Upper lobe of left lung (tissue), 6 donors: ENCODE measurements at regions not wholly inside any gene's neighbourhood (a gene's known extent, or its start where the extent isn't known, plus 50 kb on each side); places are given as distances from the start of the nearest gene placed in this dataset.

ENCODE experiments used
- ATAC-seq, 2 donors: fragments of 200-7000 bp; cut with Tn5 transposase; one replicate each; pipeline ENCODE4 v1.9.1; 2022; ENCODE audit warnings: mild to moderate bottlenecking in 2 of 2, moderate library complexity in 2 of 2; ENCODE audit not compliant: low FRiP score in 2 of 2
- DNase-seq, 2 donors: peaks; one replicate each; pipeline ENCODE4 v3.0.0-alpha.2; 2019 to 2020
- H3K27ac ChIP-seq, 4 donors: fragments of 200-600 bp; sonication (generic); one replicate each; pipeline ENCODE4 v1.5.1; 2016 to 2019
- H3K27me3 ChIP-seq, 4 donors: fragments of 200-600 bp; sonication (generic); one replicate each; pipeline ENCODE4 v1.5.1; 2017 to 2019
- H3K36me3 ChIP-seq, 4 donors: fragments of 200-600 bp; sonication (generic); one replicate each; pipeline ENCODE4 v1.5.1; 2016 to 2019
- H3K4me1 ChIP-seq, 4 donors: fragments of 200-600 bp; sonication (generic); one replicate each; pipeline ENCODE4 v1.5.1; 2018 to 2019
- H3K4me3 ChIP-seq, 4 donors: fragments of 200-600 bp; sonication (generic); one replicate each; pipeline ENCODE4 v1.5.1; 2017 to 2019; ENCODE audit warnings: mild to moderate bottlenecking in 2 of 4, moderate library complexity in 1 of 4
- H3K9me3 ChIP-seq, 4 donors: fragments of 200-600 bp; sonication (generic); one replicate each; pipeline ENCODE4 v1.5.1; 2018 to 2019
- CTCF ChIP-seq, 6 experiments: fragments of 450-650 bp in 4 of 6; fragments of 200-600 bp in 2 of 6; sonication (generic) in 2 of 6; IDR thresholded peaks; one replicate each; pipeline ENCODE4 v1.5.1; 2016 to 2019; ENCODE audit warnings: antibody characterized with exemption in 6 of 6
- EP300 ChIP-seq, 4 donors: sonication (generic); formaldehyde crosslinking; IDR thresholded peaks; one replicate each; pipeline ENCODE4 v1.5.1; 2017; ENCODE audit warnings: antibody characterized with exemption in 4 of 4, control low read depth in 2 of 4
- POLR2A ChIP-seq, 4 donors: fragments of 450-650 bp; IDR thresholded peaks; one replicate each; pipeline ENCODE4 v1.5.1; 2016 to 2017; ENCODE audit warnings: antibody characterized with exemption in 4 of 4, mild to moderate bottlenecking in 2 of 4
- POLR2AphosphoS5 ChIP-seq, 2 donors: sonication (generic); formaldehyde crosslinking; IDR thresholded peaks; one replicate each; pipeline ENCODE4 v1.5.1; 2017; ENCODE audit warnings: antibody characterized with exemption in 2 of 2
- WGBS, 2 donors: methylation state at CpG; one replicate each; pipeline ENCODE4 v1.1.5; 2017 to 2018; 5-methylcytosine and 5-hydroxymethylcytosine counted together
- donor health status: DM: no; HTN: no; CAD: no; lungs with moderate emphysema.
- donor health status: DM: no; HTN: yes; CAD: no; lungs with severe emphysema.

GRCh38 chr11:121777056-121777455, 324.3 kb upstream of the SORL1-AS1 start:
- no peak overlapping the region for H3K27ac ChIP-seq
- H3K36me3 ChIP-seq, result no peaks in the 10 kb centered on the region
- no peak overlapping the region for H3K4me3 ChIP-seq
- DNase-seq (no peak), ATAC-seq (no peak)
- H3K27me3 ChIP-seq, result no peaks in the 10 kb centered on the region
- TF ChIP-seq EP300 (IDR thresholded peaks at IDR 0.05) (no peak), POLR2A (IDR thresholded peaks at IDR 0.05) (no peak), POLR2AphosphoS5 (IDR thresholded peaks at IDR 0.05) (no peak), CTCF (IDR thresholded peaks at IDR 0.05) (no peak)
- WGBS, 2 donors, result 70 to 79% methylated on average over 2 to 3 of the region's 3 CpGs
- no peaks in the 10 kb centered on the region for H3K9me3 ChIP-seq
- H3K4me1 ChIP-seq, result no peaks in the 10 kb centered on the region

GRCh38 chr11:121775276-121775675, 322.5 kb upstream of the SORL1-AS1 start:
- H3K27me3 ChIP-seq, result no peaks in the 10 kb centered on the region
- DNase-seq, result no peak
- no peak for TF ChIP-seq CTCF (IDR thresholded peaks at IDR 0.05)
- TF ChIP-seq POLR2AphosphoS5 (IDR thresholded peaks at IDR 0.05), result no peak
- no peak for TF ChIP-seq POLR2A (IDR thresholded peaks at IDR 0.05)
- TF ChIP-seq EP300 (IDR thresholded peaks at IDR 0.05), result no peak
- no peak overlapping the region for H3K4me3 ChIP-seq
- WGBS, 2 donors, result 59 to 61% methylated on average over 5 of the region's 5 CpGs
- H3K9me3 ChIP-seq, result no peaks in the 10 kb centered on the region
- no peaks in the 10 kb centered on the region for H3K4me1 ChIP-seq
- ATAC-seq, result no peak
- no peaks in the 10 kb centered on the region for H3K36me3 ChIP-seq
- H3K27ac ChIP-seq, result no peak overlapping the region

DNA sequence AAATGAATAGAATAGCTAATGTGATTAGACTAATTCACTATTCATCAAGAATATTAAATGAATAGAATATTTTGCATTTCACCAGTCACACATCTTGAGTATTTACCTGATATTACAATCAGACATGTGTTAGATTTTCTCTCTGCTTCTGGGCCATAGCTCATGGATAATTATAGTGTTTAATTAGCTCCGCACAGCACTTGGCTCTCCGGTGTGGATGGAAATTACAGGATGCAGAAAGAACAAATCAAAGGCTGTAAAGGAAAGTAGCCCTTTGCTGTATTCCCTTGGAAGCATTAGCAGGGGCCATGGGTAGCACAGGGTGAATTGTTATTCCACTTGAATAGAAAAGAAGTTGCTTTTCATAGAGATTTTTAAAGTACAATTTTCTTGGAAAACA, 320.3 kb upstream of the SORL1-AS1 start:
- Histone ChIP-seq H3K4me1 (no peaks in the 10 kb centered on the region), H3K27me3 (no peaks in the 10 kb centered on the region), H3K4me3 (no peak overlapping the region), H3K27ac (no peak overlapping the region), H3K9me3 (no peaks in the 10 kb centered on the region), H3K36me3 (no peaks in the 10 kb centered on the region)
- WGBS, 2 donors, result 87 to 94% methylated on average over 2 of the region's 2 CpGs
- DNase-seq (no peak), ATAC-seq (no peak)
- TF ChIP-seq POLR2AphosphoS5 (IDR thresholded peaks at IDR 0.05), result no peak

- Histone ChIP-seq H3K9me3 (no peaks in the 10 kb centered on the region), H3K36me3 (no peaks in the 10 kb centered on the region), H3K27ac (no peak overlapping the region), H3K27me3 (no peaks in the 10 kb centered on the region), H3K4me3 (no peak overlapping the region), H3K4me1 (no peaks in the 10 kb centered on the region)
- 81 to 85% methylated on average over 4 of the region's 4 CpGs for WGBS, 2 donors
- ATAC-seq, result no peak
- no peak for DNase-seq
- TF ChIP-seq POLR2AphosphoS5 (IDR thresholded peaks at IDR 0.05), result no peak
- no peak for TF ChIP-seq POLR2A (IDR thresholded peaks at IDR 0.05)
Measured at GRCh38 chr11:121770939-121771595, 318.3 kb upstream of the SORL1-AS1 start.

- Histone ChIP-seq H3K4me1 (no peaks in the 10 kb centered on the region), H3K4me3 (no peak overlapping the region), H3K36me3 (no peaks in the 10 kb centered on the region), H3K9me3 (no peaks in the 10 kb centered on the region), H3K27ac (no peak overlapping the region), H3K27me3 (no peaks in the 10 kb centered on the region)
- 85 to 94% methylated on average over 2 of the region's 2 CpGs for WGBS, 2 donors
- ATAC-seq, result no peak
- TF ChIP-seq EP300 (IDR thresholded peaks at IDR 0.05) (no peak), CTCF (IDR thresholded peaks at IDR 0.05) (no peak), POLR2A (IDR thresholded peaks at IDR 0.05) (no peak), POLR2AphosphoS5 (IDR thresholded peaks at IDR 0.05) (no peak)
- no peak for DNase-seq
Measured at GRCh38 chr11:121769191-121769590, 316.4 kb upstream of the SORL1-AS1 start.

GRCh38 chr11:121767433-121767832, 314.7 kb upstream of the SORL1-AS1 start:
- DNase-seq (no peak), ATAC-seq (no peak)
- H3K27ac ChIP-seq, result no peak overlapping the region
- TF ChIP-seq POLR2AphosphoS5 (IDR thresholded peaks at IDR 0.05), result no peak
- no peak for TF ChIP-seq EP300 (IDR thresholded peaks at IDR 0.05)
- TF ChIP-seq POLR2A (IDR thresholded peaks at IDR 0.05), result no peak
- TF ChIP-seq CTCF (IDR thresholded peaks at IDR 0.05), result no peak
- 71 to 77% methylated on average over 3 of the region's 3 CpGs for WGBS, 2 donors
- H3K9me3 ChIP-seq, result no peaks in the 10 kb centered on the region
- no peaks in the 10 kb centered on the region for H3K27me3 ChIP-seq
- H3K36me3 ChIP-seq, result no peaks in the 10 kb centered on the region
- peaks cover 0 to 4% (median 0%) of the 10 kb centered on the region in 4 donors for H3K4me1 ChIP-seq
- H3K4me3 ChIP-seq, result no peak overlapping the region
